GM21529 (cell line): ENCODE measurements at regions not wholly inside any gene's neighbourhood (a gene's known extent, or its start where the extent isn't known, plus 50 kb on each side); places are given as distances from the start of the nearest gene placed in this dataset.

ENCODE experiments used
- ATAC-seq: cut with Tn5 transposase; IDR thresholded peaks from one replicate; pipeline ENCODE4 v1.9.1; 2021; ENCODE audit not compliant: unreplicated experiment

DNA sequence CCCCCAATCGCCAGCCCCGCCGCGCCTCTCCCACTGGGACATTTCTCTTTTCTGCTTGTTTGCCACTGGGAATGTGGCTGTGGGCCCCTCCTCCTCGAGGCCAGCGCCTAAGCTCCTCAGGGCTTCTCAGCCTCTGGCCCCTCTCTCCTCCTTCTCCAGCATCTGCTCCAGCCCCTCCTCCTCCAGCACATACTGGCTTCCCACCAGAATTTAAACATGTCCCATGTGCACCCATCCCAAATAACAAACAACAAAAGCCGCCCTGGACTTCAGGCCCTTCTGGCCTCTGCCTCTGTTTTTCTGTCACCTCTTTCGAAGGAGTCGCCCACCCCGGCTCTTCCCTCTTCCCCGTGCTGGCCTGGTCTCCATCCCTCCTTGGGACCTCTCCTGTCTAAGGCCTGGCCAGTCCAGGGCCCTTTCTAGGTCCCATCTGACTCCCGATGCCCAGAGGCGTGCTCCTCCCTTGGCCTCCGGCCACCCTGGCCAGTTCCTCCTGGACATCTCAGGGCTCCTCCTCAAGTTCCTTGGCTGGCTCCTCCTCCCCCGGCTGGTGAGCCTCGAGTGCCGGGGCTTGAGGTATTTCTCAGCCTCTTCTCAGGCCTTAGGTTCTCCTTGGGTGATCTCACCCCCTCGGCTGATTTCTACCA is 94.6 kb upstream of the SLC6A6 start:
- ATAC-seq, result no peak

DNA sequence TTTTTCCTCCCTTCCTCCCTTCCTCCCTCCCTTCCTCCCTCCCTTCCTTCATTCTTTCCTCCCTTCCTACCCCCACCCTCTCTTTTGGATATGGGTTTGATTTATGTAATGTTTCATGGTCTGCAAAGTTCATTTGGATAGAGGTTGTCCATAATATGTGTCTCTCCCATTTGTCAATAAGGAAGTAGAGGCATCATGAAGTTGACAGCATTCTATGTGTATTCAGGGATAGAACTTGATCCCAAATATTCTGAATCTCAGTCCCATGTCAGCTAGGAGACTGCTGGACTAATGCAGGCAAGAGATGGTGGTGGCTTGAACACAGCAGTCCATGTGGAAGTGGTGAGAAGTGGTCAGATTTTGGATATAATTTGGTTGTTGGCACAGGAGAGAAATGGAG is 90.7 kb upstream of the SLC6A6 start:
- no peak for ATAC-seq

- ATAC-seq, result no peak
Measured at GRCh38 chr3:14312375-14312774, 90.0 kb upstream of the SLC6A6 start.

- no peak for ATAC-seq
Measured at GRCh38 chr3:14317057-14317553, 85.3 kb upstream of the SLC6A6 start.

DNA sequence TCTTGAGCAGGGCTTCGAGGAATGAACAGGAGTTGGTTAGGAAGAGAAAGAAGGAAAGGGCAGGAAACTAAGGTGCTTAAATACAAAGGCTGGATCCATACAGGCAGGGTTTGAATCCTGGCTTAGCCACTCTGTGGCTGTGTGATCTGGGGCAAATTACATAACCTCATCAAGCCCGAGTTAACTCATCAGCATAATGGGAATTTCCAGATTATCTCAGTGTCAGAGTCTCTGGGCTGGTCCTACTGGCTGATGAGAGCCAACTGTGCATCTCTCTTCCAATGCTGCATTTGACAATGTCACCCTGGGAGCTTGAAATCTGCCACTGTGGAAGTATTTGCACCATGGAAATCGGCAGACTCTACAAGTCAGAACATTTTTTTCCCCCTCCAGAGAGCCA is 83.8 kb upstream of the SLC6A6 start:
- ATAC-seq, result no peak

DNA sequence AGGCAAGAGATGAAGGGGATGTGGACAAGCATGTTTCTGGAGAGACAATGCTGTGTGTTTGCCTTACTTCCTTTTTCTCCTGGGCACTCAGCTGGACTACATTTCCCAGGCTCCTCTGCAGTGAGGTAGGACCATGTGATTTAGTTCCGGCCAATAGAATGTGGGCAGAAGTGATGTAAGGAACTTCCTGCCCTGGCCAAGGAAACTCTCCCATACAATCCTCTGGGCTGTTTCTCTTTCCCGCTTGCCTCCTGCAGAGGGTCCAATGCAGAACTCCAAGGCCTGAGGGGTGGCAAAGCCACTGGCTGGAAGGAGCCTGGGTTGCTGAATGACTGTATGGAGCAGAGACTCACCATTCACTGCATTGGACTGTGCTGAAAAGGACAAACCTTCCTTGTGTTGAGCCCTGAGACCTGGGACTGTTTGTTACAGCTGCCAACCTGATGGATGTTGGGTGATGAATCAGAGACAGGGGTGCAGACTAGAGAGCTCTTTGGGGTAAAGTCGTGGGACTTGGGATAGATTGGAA is 82.7 kb upstream of the SLC6A6 start:
- peak; percentile 100 for ATAC-seq

DNA sequence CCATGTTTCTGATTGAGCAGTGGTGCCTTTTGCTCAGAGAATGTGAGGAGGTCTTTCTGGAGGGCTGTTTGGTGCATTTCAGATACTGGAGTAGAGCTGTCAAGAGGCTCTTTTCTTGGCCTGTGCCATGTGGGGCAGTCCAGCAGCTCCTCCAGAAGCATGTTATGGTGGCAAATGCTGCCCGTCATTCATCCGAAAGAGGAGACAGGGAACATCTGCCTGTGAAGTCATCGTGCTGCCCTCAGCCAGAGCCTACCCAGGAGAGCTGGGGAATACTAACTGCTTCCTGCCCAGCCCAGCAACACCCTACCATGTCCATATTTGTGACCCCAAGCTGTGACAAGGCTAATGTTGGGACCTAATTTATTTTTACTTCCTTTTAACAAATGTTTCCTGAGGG is 82.2 kb upstream of the SLC6A6 start:
- no peak for ATAC-seq

DNA sequence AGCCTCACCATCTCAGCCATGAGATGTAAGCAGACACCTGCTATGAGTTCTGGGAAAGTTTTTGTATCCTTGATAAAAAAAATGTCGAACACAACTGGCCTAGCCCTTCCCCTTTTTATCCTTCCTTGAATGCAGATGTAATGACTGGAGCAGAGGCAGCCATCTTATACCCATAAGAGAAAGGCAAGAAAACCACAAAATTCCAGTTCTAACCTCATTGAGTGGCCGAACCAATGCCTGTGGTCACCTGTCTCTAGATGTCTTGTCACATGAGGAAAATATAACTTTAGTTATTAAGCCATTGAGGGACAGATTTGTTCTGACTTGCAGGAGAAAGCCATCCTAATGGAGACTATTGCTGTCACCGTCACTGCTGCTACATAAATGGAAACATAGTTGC is 80.4 kb upstream of the SLC6A6 start:
- ATAC-seq, result no peak

DNA sequence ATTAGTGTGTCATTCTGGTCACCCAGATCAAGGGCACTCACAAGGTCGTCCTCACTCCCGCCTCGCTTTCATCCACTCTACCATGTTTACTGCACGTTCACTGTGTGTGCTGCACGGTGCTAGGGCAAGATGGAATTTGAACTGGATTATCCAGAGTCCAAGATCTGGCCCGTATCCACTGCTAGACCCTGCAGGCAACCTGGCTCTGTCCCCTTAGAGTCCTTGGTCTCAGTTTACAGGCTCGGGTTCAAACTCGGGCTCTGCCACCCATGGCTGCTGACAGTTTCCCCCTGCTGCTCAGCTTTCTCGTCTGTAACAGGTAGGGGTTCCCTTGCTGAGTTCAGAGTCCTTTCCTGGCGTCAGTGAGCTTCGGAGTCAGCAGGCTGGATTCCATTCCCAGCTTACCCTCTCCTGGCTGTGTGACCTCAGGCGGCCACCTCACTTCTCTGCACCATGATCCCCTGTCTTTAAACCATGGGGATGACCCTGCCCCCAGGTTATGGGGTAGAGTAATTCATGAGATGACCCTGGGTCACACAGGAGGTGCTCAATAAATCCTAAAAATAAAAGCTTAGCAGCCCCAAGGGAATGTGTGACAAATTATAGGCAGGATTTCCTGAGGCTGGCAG is 79.6 kb upstream of the SLC6A6 start:
- ATAC-seq, result no peak

DNA sequence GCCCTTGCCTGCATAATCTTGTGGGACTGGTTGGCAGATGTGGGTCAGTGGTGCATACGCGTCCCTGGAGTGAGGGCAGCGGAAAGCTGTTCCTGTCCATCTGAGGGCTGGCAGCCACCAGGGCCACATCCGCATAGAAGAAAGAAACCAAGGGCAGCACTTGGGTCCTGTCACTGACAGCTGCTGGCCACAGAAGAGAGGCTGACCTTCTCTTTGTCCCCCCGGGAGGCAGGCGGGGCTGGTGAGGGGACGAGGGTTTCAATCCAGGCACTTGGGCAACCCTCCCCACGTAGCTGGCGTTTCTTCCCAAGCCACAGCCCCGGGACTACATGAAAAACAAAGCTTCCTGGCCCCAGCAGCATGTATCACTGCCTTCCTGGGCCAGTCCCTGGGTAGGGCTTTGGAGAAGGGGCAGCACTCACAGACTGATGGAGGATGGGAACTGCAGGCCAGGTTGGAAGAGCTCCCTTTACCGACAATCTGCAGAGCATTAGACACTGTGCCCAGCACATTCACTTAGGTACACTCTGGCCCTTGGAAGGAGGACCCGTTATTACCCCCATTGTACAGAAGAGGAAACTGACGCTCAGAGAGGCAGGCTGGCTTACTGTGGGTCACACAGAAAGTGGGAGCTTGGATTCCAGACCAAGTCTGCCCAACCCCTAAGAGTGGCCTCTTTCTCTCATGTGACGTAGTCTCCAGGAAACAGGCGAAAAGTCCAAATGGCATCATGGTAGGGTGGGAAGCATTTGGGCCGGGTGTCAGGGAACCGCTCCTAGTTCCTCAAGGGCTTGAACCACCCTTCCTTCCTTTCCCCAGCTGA is 78.8 kb upstream of the SLC6A6 start:
- ATAC-seq, result no peak

DNA sequence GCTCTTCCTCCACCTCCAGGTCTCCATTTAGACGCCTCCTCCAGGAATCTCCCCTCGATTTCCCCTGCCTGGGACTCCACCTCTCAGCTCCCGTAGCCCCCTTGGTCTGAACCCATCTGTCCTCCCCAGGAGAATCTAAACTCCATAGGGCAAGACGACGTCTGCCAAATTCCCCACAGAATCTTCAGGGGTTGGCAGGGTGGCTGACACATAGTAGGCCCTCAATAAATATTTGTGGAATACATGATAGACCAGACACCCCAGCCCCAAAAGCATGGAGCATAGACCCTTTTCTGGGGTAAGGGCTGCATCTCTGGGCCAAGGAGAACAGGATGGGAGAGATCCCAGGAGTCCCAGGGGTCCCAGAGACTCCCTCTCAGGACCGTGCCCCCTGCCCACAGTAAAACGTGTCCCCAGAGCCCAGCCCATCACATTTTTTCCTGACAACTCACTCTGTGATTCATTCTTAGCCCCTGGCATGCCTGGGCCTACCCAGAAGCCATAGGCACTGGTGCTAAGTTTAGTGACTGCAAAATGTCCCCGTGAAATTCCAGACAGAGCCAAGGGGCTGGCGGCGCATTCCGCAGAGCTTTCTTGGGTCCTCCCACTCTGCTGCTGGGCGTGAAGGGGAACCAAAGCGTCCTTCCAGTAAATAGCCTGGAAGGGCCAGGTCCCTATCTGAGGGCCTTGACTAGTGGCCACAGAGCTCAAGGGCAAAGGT is 78.0 kb upstream of the SLC6A6 start:
- ATAC-seq, result no peak

DNA sequence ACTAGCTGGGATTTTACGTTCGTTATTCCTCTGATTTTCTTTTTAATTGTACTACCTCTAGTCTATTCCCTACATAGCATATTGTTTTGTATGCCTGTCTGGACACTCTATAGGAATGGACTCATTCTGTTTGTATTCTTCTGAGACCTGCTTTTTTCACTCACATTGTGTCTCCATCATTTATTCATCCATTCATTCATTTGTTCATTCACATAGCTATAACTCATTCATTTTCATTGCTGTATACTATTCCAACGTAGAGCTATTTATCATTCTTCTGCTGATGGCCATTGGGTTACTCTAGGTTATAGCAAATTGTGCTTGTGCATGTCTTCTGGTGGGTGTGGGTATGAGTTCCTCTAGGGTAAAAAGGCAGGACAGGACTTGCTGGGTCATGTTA is 74.0 kb upstream of the SLC6A6 start:
- no peak for ATAC-seq

- no peak for ATAC-seq
Measured at GRCh38 chr3:14329116-14329830, 73.1 kb upstream of the SLC6A6 start.

GRCh38 chr3:14329842-14330241 is 72.6 kb upstream of the SLC6A6 start:
- no peak for ATAC-seq

DNA sequence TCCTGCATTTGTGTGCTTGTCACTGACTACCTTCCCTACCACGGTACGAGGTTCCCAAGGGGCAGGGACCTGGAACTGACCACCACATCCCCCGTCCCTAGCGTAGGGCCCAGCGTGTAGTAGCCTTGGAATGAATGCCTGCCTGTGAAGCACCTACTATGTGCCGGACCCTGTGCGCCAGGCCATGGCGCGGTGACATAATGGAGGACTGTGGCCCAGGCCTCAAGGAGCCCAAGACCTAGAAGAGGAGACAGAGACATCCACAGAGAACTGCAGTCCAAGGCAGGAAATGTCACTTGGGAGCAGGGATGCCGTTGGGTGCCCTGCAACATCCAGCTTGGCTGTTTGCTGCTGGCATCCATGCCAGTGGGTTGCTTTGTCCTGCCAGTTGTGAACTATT is 71.9 kb upstream of the SLC6A6 start:
- no peak for ATAC-seq

- no peak for ATAC-seq
Measured at GRCh38 chr3:14331251-14331650, 71.2 kb upstream of the SLC6A6 start.

DNA sequence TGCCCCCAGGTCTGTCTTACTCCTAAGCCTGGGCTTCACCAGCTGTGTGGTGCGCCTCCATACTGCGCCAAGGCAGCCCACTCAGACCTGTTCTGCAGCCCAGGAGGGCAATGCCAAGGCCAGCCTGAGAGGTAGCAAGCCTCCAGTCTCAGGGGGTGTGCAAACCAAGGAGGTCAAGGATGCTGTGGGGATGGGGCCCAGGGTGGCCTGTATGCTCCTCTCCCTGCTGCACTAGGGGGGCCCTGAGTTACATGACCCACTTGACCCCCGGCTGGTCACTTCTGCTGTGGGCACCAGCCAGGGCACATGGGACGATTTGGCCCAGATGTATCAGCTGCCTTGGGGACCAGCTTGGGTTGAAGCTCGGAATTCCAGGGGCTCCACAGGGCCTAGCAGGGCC is 70.0 kb upstream of the SLC6A6 start:
- no peak for ATAC-seq

DNA sequence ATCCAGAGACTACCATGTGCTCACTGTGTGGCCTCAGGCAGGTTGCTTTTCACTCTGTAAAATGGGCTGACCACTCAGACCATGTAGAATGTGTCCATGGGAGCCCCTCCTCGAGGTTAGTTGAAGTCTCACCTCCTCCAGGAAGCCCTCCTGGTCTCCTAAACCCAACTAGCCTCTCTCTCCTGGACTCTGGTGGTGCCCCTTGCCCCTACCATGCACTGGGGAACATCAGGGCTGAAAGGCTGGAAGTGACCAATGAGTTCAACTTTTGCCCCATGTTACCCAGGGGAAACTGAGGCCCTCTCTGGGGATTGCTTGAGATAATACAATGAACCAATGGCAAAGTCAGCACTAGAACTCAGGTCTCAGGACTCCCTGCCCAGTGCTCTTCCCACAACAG is 69.2 kb upstream of the SLC6A6 start:
- ATAC-seq, result no peak

DNA sequence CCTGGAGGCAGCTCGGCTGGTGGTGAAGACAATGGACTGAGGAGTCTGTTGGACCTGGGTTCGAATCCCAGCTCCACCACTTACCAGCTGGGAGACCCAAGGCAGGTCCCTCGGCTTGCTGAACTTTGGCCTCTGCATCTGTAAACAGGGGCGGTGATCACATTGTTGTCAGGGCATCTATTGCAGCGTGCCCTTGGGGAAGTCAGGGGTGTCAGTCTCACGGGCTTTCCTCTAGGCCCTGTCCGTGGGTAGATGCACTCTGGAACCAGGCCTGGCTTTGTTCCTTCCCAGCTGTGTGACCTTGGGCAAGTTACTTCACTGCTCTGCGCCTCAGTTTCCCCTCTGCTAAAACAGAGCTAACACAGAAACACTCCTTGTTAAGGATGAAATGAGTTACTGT is 68.8 kb upstream of the SLC6A6 start:
- no peak for ATAC-seq

DNA sequence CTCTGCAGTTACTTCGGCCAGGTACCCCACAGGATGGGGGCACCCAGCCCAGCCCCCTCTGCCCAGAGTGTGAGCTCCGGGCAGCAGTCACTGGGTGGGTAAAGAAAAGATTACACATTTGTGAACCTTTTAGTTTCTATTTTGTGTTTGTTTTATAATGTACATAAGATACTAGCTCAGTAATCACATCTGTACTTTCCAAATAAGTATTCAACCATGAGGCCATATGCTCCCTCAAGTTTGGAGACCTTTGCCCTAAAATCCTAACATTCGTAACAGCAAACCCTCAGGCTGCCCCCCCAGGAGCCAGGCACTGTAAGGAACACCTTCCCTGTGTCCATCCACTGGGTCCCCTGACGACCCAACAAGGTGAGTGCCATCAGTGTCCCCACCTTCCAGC is 68.3 kb upstream of the SLC6A6 start:
- ATAC-seq, result no peak

DNA sequence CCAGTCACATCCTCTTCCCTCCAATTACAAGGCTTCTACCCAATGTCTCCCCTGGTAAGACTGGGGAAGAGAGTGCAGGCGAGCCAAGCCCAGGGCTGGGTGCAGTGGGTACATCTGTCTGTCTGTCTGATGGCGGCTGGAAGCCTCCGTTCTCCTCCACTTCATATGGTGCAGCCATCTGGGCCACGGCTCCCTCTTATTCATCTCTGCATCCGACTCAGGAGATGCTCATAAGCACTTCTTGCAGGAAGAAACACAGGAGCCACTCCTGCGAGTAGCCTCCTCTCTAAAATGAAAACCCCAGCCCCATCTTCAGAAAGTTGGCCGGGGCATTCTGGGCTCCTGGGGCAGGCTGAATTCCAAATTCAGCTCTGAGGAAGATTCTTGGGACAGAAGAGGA is 67.5 kb upstream of the SLC6A6 start:
- no peak for ATAC-seq
